ENCODE measurements at regions not wholly inside any gene's neighbourhood (a gene's known extent, or its start where the extent isn't known, plus 50 kb on each side); places are given as distances from the start of the nearest gene placed in this dataset.

- H3K4me2 ChIP-seq (ENCODE audit: low read length) = no peak overlapping the region
Observed at GRCh38 chr7:69517985-69518704, 80.1 kb upstream of the AUTS2 start.

GRCh38 chr7:69518705-69519077, 79.6 kb upstream of the AUTS2 start:
- Histone ChIP-seq H4K20me1 (ENCODE audit: insufficient read depth, low read length) (no peaks in the 10 kb centered on the region), H3K9ac (ENCODE audit: low read length) (no peak overlapping the region), H3K4me2 (ENCODE audit: low read length) (no peak overlapping the region), H3K79me2 (ENCODE audit: insufficient read depth, low read length) (no peaks in the 10 kb centered on the region), H3K27ac (ENCODE audit: low read depth, low read length) (no peak overlapping the region), H3K27me3 (ENCODE audit: insufficient read depth, low read length) (peaks cover 8% of the 10 kb centered on the region), H3K9me3 (ENCODE audit: insufficient read depth, low read depth, low read length) (no peaks in the 10 kb centered on the region), H2AFZ (ENCODE audit: low read depth, low read length) (no peak overlapping the region), H3K36me3 (ENCODE audit: insufficient read depth, low read length) (no peaks in the 10 kb centered on the region), H3K4me3 (ENCODE audit: insufficient read depth, low read depth, low read length) (no peak overlapping the region), H3K4me1 (ENCODE audit: insufficient read depth, low read length) (no peaks in the 10 kb centered on the region)
- no peak overlapping the region for H3K4me3 Mint-ChIP-seq (ENCODE audit: unreplicated experiment)
- H3K27ac Mint-ChIP-seq (ENCODE audit: unreplicated experiment) = no peak overlapping the region
- H3K36me3 Mint-ChIP-seq (ENCODE audit: low read depth, unreplicated experiment) = no peaks in the 10 kb centered on the region
- peaks cover 9% of the 10 kb centered on the region for H3K27me3 Mint-ChIP-seq (ENCODE audit: low read depth, unreplicated experiment)
- TF ChIP-seq CTCF (IDR thresholded peaks at IDR 0.05; ENCODE audit: insufficient read depth, low read depth, low read length) (no peak), EZH2 (IDR thresholded peaks at IDR 0.05; ENCODE audit: insufficient read depth, low read length) (no peak)
- H3K9me3 Mint-ChIP-seq (ENCODE audit: unreplicated experiment) = no peaks in the 10 kb centered on the region
- FAIRE-seq (no peak), DNase-seq (ENCODE audit: low read depth) (no peak)
- H3K4me1 Mint-ChIP-seq (ENCODE audit: low read depth, unreplicated experiment) = no peaks in the 10 kb centered on the region

More at GRCh38 chr7:69517985-69518704, 80.1 kb upstream of the AUTS2 start:
- TF ChIP-seq EZH2 (IDR thresholded peaks at IDR 0.05; ENCODE audit: insufficient read depth, low read length) (no peak), CTCF (IDR thresholded peaks at IDR 0.05; ENCODE audit: insufficient read depth, low read depth, low read length) (no peak)
- Mint-ChIP-seq H3K9me3 (ENCODE audit: unreplicated experiment) (no peaks in the 10 kb centered on the region), H3K4me1 (ENCODE audit: low read depth, unreplicated experiment) (no peaks in the 10 kb centered on the region), H3K4me3 (ENCODE audit: unreplicated experiment) (no peak overlapping the region), H3K27ac (ENCODE audit: unreplicated experiment) (no peak overlapping the region), H3K27me3 (ENCODE audit: low read depth, unreplicated experiment) (peaks cover 9% of the 10 kb centered on the region), H3K36me3 (ENCODE audit: low read depth, unreplicated experiment) (no peaks in the 10 kb centered on the region)
- no peaks in the 10 kb centered on the region for H3K79me2 ChIP-seq (ENCODE audit: insufficient read depth, low read length)
- H2AFZ ChIP-seq (ENCODE audit: low read depth, low read length) = no peak overlapping the region
- no peaks in the 10 kb centered on the region for H3K4me1 ChIP-seq (ENCODE audit: insufficient read depth, low read length)
- no peaks in the 10 kb centered on the region for H3K9me3 ChIP-seq (ENCODE audit: insufficient read depth, low read depth, low read length)
- peak; percentile 8 for DNase-seq (ENCODE audit: low read depth)
- H3K36me3 ChIP-seq (ENCODE audit: insufficient read depth, low read length) = no peaks in the 10 kb centered on the region
- FAIRE-seq = no peak
- no peaks in the 10 kb centered on the region for H4K20me1 ChIP-seq (ENCODE audit: insufficient read depth, low read length)
- H3K4me3 ChIP-seq (ENCODE audit: insufficient read depth, low read depth, low read length) = no peak overlapping the region
- peaks cover 8% of the 10 kb centered on the region for H3K27me3 ChIP-seq (ENCODE audit: insufficient read depth, low read length)
- no peak overlapping the region for H3K27ac ChIP-seq (ENCODE audit: low read depth, low read length)
- no peak overlapping the region for H3K9ac ChIP-seq (ENCODE audit: low read length)

GRCh38 chr7:69526570-69526969, 71.7 kb upstream of the AUTS2 start:
- no peak overlapping the region for H3K4me2 ChIP-seq (ENCODE audit: low read length)
- no peaks in the 10 kb centered on the region for H3K9me3 ChIP-seq (ENCODE audit: insufficient read depth, low read depth, low read length)
- H2AFZ ChIP-seq (ENCODE audit: low read depth, low read length) = no peak overlapping the region
- Mint-ChIP-seq H3K27ac (ENCODE audit: unreplicated experiment) (no peak overlapping the region), H3K36me3 (ENCODE audit: low read depth, unreplicated experiment) (no peaks in the 10 kb centered on the region), H3K4me3 (ENCODE audit: unreplicated experiment) (no peak overlapping the region), H3K9me3 (ENCODE audit: unreplicated experiment) (no peaks in the 10 kb centered on the region), H3K4me1 (ENCODE audit: low read depth, unreplicated experiment) (no peaks in the 10 kb centered on the region), H3K27me3 (ENCODE audit: low read depth, unreplicated experiment) (peaks cover 2% of the 10 kb centered on the region)
- H3K27ac ChIP-seq (ENCODE audit: low read depth, low read length) = no peak overlapping the region
- peaks cover 3% of the 10 kb centered on the region for H3K27me3 ChIP-seq (ENCODE audit: insufficient read depth, low read length)
- no peak overlapping the region for H3K9ac ChIP-seq (ENCODE audit: low read length)
- TF ChIP-seq CTCF (IDR thresholded peaks at IDR 0.05; ENCODE audit: insufficient read depth, low read depth, low read length) (no peak), EZH2 (IDR thresholded peaks at IDR 0.05; ENCODE audit: insufficient read depth, low read length) (no peak)
- H4K20me1 ChIP-seq (ENCODE audit: insufficient read depth, low read length) = no peaks in the 10 kb centered on the region
- H3K4me3 ChIP-seq (ENCODE audit: insufficient read depth, low read depth, low read length) = no peak overlapping the region
- no peaks in the 10 kb centered on the region for H3K79me2 ChIP-seq (ENCODE audit: insufficient read depth, low read length)
- FAIRE-seq = no peak
- DNase-seq (ENCODE audit: low read depth) = no peak
- no peaks in the 10 kb centered on the region for H3K4me1 ChIP-seq (ENCODE audit: insufficient read depth, low read length)
- H3K36me3 ChIP-seq (ENCODE audit: insufficient read depth, low read length) = no peaks in the 10 kb centered on the region

Data from astrocyte (in vitro differentiated cells and primary cell).